Adrenal gland (tissue), 9 donors: ENCODE measurements at regions not wholly inside any gene's neighbourhood (a gene's known extent, or its start where the extent isn't known, plus 50 kb on each side); places are given as distances from the start of the nearest gene placed in this dataset.

Experiments
- DNase-seq, 7 donors: peaks; one replicate each; pipeline ENCODE4 v3.0.0-alpha.2; 2019 to 2020
- H3K27ac ChIP-seq, 5 donors: fragments of 200-600 bp; sonication (generic) in 4 of 5; 1 replicate in 3 of 5; 2 replicates in 2 of 5; pipeline versions ENCODE4 v1.5.1 to v1.8.0; 2016 to 2020; ENCODE audit warnings: mild to moderate bottlenecking in 1 of 5
- H3K27me3 ChIP-seq: fragments of 200-600 bp; 2 replicates; pipeline ENCODE4 v1.8.0; 2021
- H3K36me3 ChIP-seq, 2 donors: fragments of 200-600 bp; replicated peaks in 1 of 2; 1 replicate in 1 of 2; 2 replicates in 1 of 2; pipeline versions ENCODE4 v1.5.1 to v1.8.0; 2018 to 2022
- H3K4me1 ChIP-seq, 2 donors: fragments of 200-600 bp; replicated peaks in 1 of 2; 1 replicate in 1 of 2; 2 replicates in 1 of 2; pipeline versions ENCODE4 v1.5.1 to v1.8.0; 2018 to 2021
- H3K4me3 ChIP-seq, 4 donors: fragments of 200-600 bp; sonication (generic) in 3 of 4; one replicate each; pipeline ENCODE4 v1.5.1; 2016 to 2018
- H3K9me3 ChIP-seq, 3 donors: fragments of 200-600 bp; sonication (generic) in 1 of 3; replicated peaks in 1 of 3; 1 replicate in 2 of 3; 2 replicates in 1 of 3; pipeline versions ENCODE4 v1.5.1 to v1.8.0; 2016 to 2021
- CTCF ChIP-seq, 6 experiments: fragments of 450-650 bp in 4 of 6; fragments of 200-600 bp in 2 of 6; sonication (generic) in 1 of 6; IDR thresholded peaks; 1 replicate in 5 of 6; 2 replicates in 1 of 6; pipeline versions ENCODE4 v1.5.1 to v1.8.0; 2016 to 2021; ENCODE audit warnings: antibody characterized with exemption in 6 of 6, mild to moderate bottlenecking in 2 of 6, moderate library complexity in 1 of 6
- POLR2A ChIP-seq, 2 donors: fragments of 450-650 bp; IDR thresholded peaks; one replicate each; pipeline ENCODE4 v1.6.1; 2017; ENCODE audit warnings: antibody characterized with exemption in 2 of 2, mild to moderate bottlenecking in 2 of 2, moderate library complexity in 1 of 2
- WGBS, 4 donors: extraction: QIAGEN DNeasy Blood & Tissue Kit in 2 of 4; methylation state at CpG; one replicate each; pipeline versions ENCODE4 v1.1.5 to v1.1.7; 2013 to 2017; 5-methylcytosine and 5-hydroxymethylcytosine counted together
- intact Hi-C, 2 donors: fragments of 100-400 bp; cut with DNase I; formaldehyde crosslinking; loops; one replicate each; pipeline versions ENCODE4 v1.14.1 to v1.15.0; 2022 to 2023
- donor health status: healthy with polysubstance abuse.
- donor health status: Bipolar disorder and iron deficiency.
- donor health status: DM: yes; HTN: yes; CAD: no.
- donor health status: DM: no; HTN: no; CAD: no.
- donor health status: DM: no; HTN: no; CAD: no.

GRCh38 chr11:92775003-92775676 is 194.3 kb upstream of the MTNR1B start:
- 75 to 85% (median 81%) methylated on average over 2 of the region's 2 CpGs for WGBS, 4 donors
- intact Hi-C loops = no loop called here
- H3K9me3 ChIP-seq = no peaks in the 10 kb centered on the region

GRCh38 chr11:92776676-92777075 is 192.8 kb upstream of the MTNR1B start:
- Histone ChIP-seq H3K27ac (no peak overlapping the region), H3K9me3 (no peaks in the 10 kb centered on the region), H3K4me1 (no peaks in the 10 kb centered on the region), H3K4me3 (no peak overlapping the region), H3K36me3 (no peaks in the 10 kb centered on the region), H3K27me3 (no peaks in the 10 kb centered on the region)
- no peak for DNase-seq
- TF ChIP-seq CTCF (IDR thresholded peaks at IDR 0.05) = no peak
- intact Hi-C loops = no loop called here
- WGBS, 4 donors = 60 to 86% (median 73%) methylated on average over 2 of the region's 2 CpGs

More at GRCh38 chr11:92775003-92775676, 194.3 kb upstream of the MTNR1B start:
- Histone ChIP-seq H3K27ac (no peak overlapping the region), H3K4me1 (no peaks in the 10 kb centered on the region), H3K27me3 (no peaks in the 10 kb centered on the region), H3K36me3 (no peaks in the 10 kb centered on the region), H3K4me3 (no peak overlapping the region)
- TF ChIP-seq CTCF (IDR thresholded peaks at IDR 0.05) (no peak), POLR2A (IDR thresholded peaks at IDR 0.05) (no peak)
- no peak for DNase-seq

GRCh38 chr11:92779746-92780145 is 189.7 kb upstream of the MTNR1B start:
- WGBS, 4 donors = 84 to 88% (median 86%) methylated on average over 5 of the region's 5 CpGs
- intact Hi-C loops = no loop called here
- no peaks in the 10 kb centered on the region for H3K27me3 ChIP-seq
- H3K27ac ChIP-seq = no peak overlapping the region
- no peaks in the 10 kb centered on the region for H3K9me3 ChIP-seq
- H3K36me3 ChIP-seq = no peaks in the 10 kb centered on the region
- DNase-seq = no peak
- H3K4me3 ChIP-seq = no peak overlapping the region
- H3K4me1 ChIP-seq = no peaks in the 10 kb centered on the region
- no peak for TF ChIP-seq POLR2A (IDR thresholded peaks at IDR 0.05)
- TF ChIP-seq CTCF (IDR thresholded peaks at IDR 0.05) = no peak

GRCh38 chr11:92781151-92781550 is 188.3 kb upstream of the MTNR1B start:
- Histone ChIP-seq H3K27me3 (no peaks in the 10 kb centered on the region), H3K9me3 (no peaks in the 10 kb centered on the region), H3K4me3 (no peak overlapping the region), H3K27ac (no peak overlapping the region), H3K36me3 (no peaks in the 10 kb centered on the region), H3K4me1 (no peaks in the 10 kb centered on the region)
- TF ChIP-seq CTCF (IDR thresholded peaks at IDR 0.05) (no peak), POLR2A (IDR thresholded peaks at IDR 0.05) (no peak)
- DNase-seq = no peak
- WGBS, 4 donors = 90 to 93% (median 91%) methylated on average over 8 of the region's 8 CpGs
- intact Hi-C loops = no loop called here
